ENCODE measurements at regions not wholly inside any gene's neighbourhood (a gene's known extent, or its start where the extent isn't known, plus 50 kb on each side); places are given as distances from the start of the nearest gene placed in this dataset.

DNA sequence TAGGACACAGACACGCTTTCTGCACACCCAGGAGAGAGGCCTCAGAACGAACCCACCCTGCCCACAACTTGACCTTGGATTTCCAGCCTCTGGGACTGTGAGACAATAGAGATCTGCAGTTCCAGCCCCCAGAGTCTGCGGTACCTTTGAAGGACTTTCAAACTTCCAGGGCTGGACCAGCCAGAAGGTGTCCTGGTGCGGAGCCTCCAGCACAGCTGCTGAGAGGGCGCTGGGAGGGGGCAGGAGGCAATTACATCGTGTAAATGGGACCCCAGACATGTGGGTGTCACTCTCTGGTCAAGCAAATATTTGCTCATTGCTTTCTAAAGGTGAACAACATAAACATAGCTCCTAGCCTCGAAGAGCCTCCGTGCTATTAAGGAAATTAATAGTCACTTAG, 58.7 kb upstream of the ACTRT2 start:
- ChIA-PET CTCF (no interaction called here), POLR2A (no interaction called here)
- peaks cover 0 to 20% of the 10 kb centered on the region in 2 experiments for H3K27me3 ChIP-seq (replicated peaks in 1 of 2; ENCODE audit: control insufficient read depth in 2 of 2, extremely low read depth in 1 of 2, insufficient read depth in 2 of 2, low read length in 1 of 2)
- 96% methylated on average over 3 of the region's 8 CpGs for WGBS (ENCODE audit: insufficient coverage)
- no peaks in the 10 kb centered on the region for H3K36me3 Mint-ChIP-seq
- no peaks in the 10 kb centered on the region for H3K9me3 ChIP-seq
- peaks cover 2 to 4% (median 4%) of the 10 kb centered on the region in 3 donors for H3K9me3 Mint-ChIP-seq
- no peak for DNase-seq
- H3K27ac ChIP-seq (ENCODE audit: low read length), result no peak overlapping the region
- H3K27me3 Mint-ChIP-seq, result peaks cover 1 to 4% of the 10 kb centered on the region in 2 donors
- H3K4me1 Mint-ChIP-seq, result no peaks in the 10 kb centered on the region
- no peaks in the 10 kb centered on the region for H3K4me1 ChIP-seq (ENCODE audit: control insufficient read depth in 1 of 2, extremely low read depth in 1 of 2, insufficient read depth in 2 of 2, low read length in 2 of 2)
- no peak overlapping the region for H3K27ac Mint-ChIP-seq
- no peak for ATAC-seq (replicated peaks in 1 of 4)
- no peak overlapping the region for H3K4me3 Mint-ChIP-seq
- no peak overlapping the region for H3K4me3 ChIP-seq (ENCODE audit: control insufficient read depth in 1 of 2, extremely low read depth in 1 of 2, low read length in 1 of 2)
- H3K36me3 ChIP-seq (ENCODE audit: control insufficient read depth in 2 of 2, extremely low read depth in 1 of 2, insufficient read depth in 1 of 2, low read length in 1 of 2), result no peaks in the 10 kb centered on the region

- POLR2A ChIA-PET, result no interaction called here
- CTCF ChIA-PET, result no interaction called here
- Histone ChIP-seq H3K4me1 (ENCODE audit: control insufficient read depth in 1 of 2, extremely low read depth in 1 of 2, insufficient read depth in 2 of 2, low read length in 2 of 2) (no peaks in the 10 kb centered on the region), H3K27ac (ENCODE audit: low read length) (no peak overlapping the region), H3K27me3 (replicated peaks in 1 of 2; ENCODE audit: control insufficient read depth in 2 of 2, extremely low read depth in 1 of 2, insufficient read depth in 2 of 2, low read length in 1 of 2) (peaks cover 0 to 20% of the 10 kb centered on the region in 2 experiments), H3K4me3 (ENCODE audit: control insufficient read depth in 1 of 2, extremely low read depth in 1 of 2, low read length in 1 of 2) (no peak overlapping the region), H3K36me3 (ENCODE audit: control insufficient read depth in 2 of 2, extremely low read depth in 1 of 2, insufficient read depth in 1 of 2, low read length in 1 of 2) (no peaks in the 10 kb centered on the region), H3K9me3 (no peaks in the 10 kb centered on the region)
- WGBS (ENCODE audit: insufficient coverage), result 90% methylated on average over 5 of the region's 13 CpGs
- no peaks in the 10 kb centered on the region for H3K4me1 Mint-ChIP-seq
- no peaks in the 10 kb centered on the region for H3K36me3 Mint-ChIP-seq
- no peak overlapping the region for H3K4me3 Mint-ChIP-seq
- H3K9me3 Mint-ChIP-seq, result peaks cover 0 to under 1% (median 0%) of the 10 kb centered on the region in 3 donors
- peaks cover 1 to 4% of the 10 kb centered on the region in 2 donors for H3K27me3 Mint-ChIP-seq
- H3K27ac Mint-ChIP-seq, result no peak overlapping the region
- ATAC-seq (replicated peaks in 1 of 4) (no peak), DNase-seq (no peak)
Measured at GRCh38 chr1:2962946-2963345, 58.3 kb upstream of the ACTRT2 start.

- Mint-ChIP-seq H3K4me1 (no peaks in the 10 kb centered on the region), H3K27me3 (peaks cover 0 to 11% of the 10 kb centered on the region in 2 donors), H3K4me3 (no peak overlapping the region), H3K27ac (no peak overlapping the region), H3K36me3 (no peaks in the 10 kb centered on the region), H3K9me3 (no peaks in the 10 kb centered on the region)
- no peak for ATAC-seq (replicated peaks in 1 of 4)
- no peak overlapping the region for H3K4me3 ChIP-seq (ENCODE audit: control insufficient read depth in 1 of 2, extremely low read depth in 1 of 2, low read length in 1 of 2)
- CTCF ChIA-PET, result no interaction called here
- H3K9me3 ChIP-seq, result no peaks in the 10 kb centered on the region
- WGBS (ENCODE audit: insufficient coverage), result 82% methylated on average over 4 of the region's 4 CpGs
- no peaks in the 10 kb centered on the region for H3K4me1 ChIP-seq (ENCODE audit: control insufficient read depth in 1 of 2, extremely low read depth in 1 of 2, insufficient read depth in 2 of 2, low read length in 2 of 2)
- H3K27ac ChIP-seq (ENCODE audit: low read length), result no peak overlapping the region
- POLR2A ChIA-PET, result no interaction called here
- H3K36me3 ChIP-seq (ENCODE audit: control insufficient read depth in 2 of 2, extremely low read depth in 1 of 2, insufficient read depth in 1 of 2, low read length in 1 of 2), result no peaks in the 10 kb centered on the region
- no peak for DNase-seq
- H3K27me3 ChIP-seq (replicated peaks in 1 of 2; ENCODE audit: control insufficient read depth in 2 of 2, extremely low read depth in 1 of 2, insufficient read depth in 2 of 2, low read length in 1 of 2), result peaks cover 0 to 28% of the 10 kb centered on the region in 2 experiments
Measured at GRCh38 chr1:2965676-2966075, 55.6 kb upstream of the ACTRT2 start.

GRCh38 chr1:2966449-2967328, 54.6 kb upstream of the ACTRT2 start:
- Histone ChIP-seq H3K36me3 (ENCODE audit: control insufficient read depth in 2 of 2, extremely low read depth in 1 of 2, insufficient read depth in 1 of 2, low read length in 1 of 2) (no peaks in the 10 kb centered on the region), H3K4me3 (ENCODE audit: control insufficient read depth in 1 of 2, extremely low read depth in 1 of 2, low read length in 1 of 2) (no peak overlapping the region), H3K27ac (ENCODE audit: low read length) (no peak overlapping the region), H3K9me3 (no peaks in the 10 kb centered on the region), H3K4me1 (ENCODE audit: control insufficient read depth in 1 of 2, extremely low read depth in 1 of 2, insufficient read depth in 2 of 2, low read length in 2 of 2) (no peaks in the 10 kb centered on the region), H3K27me3 (replicated peaks in 1 of 2; ENCODE audit: control insufficient read depth in 2 of 2, extremely low read depth in 1 of 2, insufficient read depth in 2 of 2, low read length in 1 of 2) (peaks cover 0 to 28% of the 10 kb centered on the region in 2 experiments)
- Mint-ChIP-seq H3K4me1 (no peaks in the 10 kb centered on the region), H3K36me3 (no peaks in the 10 kb centered on the region), H3K27ac (no peak overlapping the region), H3K9me3 (no peaks in the 10 kb centered on the region), H3K27me3 (peaks cover 0 to 16% of the 10 kb centered on the region in 2 donors), H3K4me3 (no peak overlapping the region)
- POLR2A ChIA-PET, result no interaction called here
- ATAC-seq (replicated peaks in 1 of 4) (no peak), DNase-seq (no peak)
- CTCF ChIA-PET, result no interaction called here
- WGBS (ENCODE audit: insufficient coverage), result 83% methylated on average over 16 of the region's 25 CpGs

DNA sequence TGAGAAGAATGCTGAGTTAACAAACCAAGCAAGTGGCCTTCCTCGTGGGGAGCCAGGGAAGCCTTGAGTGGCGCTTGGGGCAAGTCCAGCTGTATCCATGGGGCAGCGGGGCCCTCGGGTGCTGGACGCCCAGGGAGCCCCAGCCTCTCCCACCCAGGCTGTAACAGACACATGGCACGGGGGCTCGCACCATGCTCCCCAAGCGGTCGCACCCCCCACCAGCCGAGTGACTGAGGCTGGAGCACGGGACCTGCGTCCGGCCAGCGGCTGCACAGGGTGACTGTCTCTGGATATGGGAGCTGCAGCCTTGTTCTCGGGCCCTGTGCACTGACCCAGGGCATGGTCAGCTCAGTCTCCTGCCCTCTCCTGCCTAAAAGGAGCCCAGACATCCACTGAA, 53.9 kb upstream of the ACTRT2 start:
- CTCF ChIA-PET, result no interaction called here

DNA sequence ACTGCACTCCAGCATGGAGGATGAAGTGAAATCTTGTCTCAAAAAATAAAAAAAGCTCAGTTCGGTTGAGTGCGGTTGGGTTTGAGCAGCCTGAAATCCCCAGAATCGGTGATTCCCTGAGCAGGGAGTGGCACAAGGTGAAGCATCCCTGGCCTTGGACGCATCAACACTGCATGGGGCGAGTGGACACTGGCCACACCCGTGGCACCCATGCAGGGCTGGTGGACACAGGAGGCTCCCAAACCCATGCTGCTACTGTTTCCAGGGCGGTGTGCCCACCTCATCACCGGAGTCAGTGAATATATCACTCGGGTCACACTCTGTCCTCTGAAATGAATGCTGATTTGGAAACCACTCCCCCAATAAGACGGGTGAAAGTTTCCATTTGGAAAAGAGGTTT, 53.4 kb upstream of the ACTRT2 start:
- no peak overlapping the region for H3K27ac ChIP-seq (ENCODE audit: low read length)
- Mint-ChIP-seq H3K4me1 (peaks cover 0 to 2% (median 1%) of the 10 kb centered on the region in 3 donors), H3K4me3 (no peak overlapping the region), H3K9me3 (no peaks in the 10 kb centered on the region), H3K27me3 (peaks cover 3 to 20% of the 10 kb centered on the region in 2 donors), H3K36me3 (no peaks in the 10 kb centered on the region), H3K27ac (no peak overlapping the region)
- no peak overlapping the region for H3K4me3 ChIP-seq (ENCODE audit: control insufficient read depth in 1 of 2, extremely low read depth in 1 of 2, low read length in 1 of 2)
- ATAC-seq (replicated peaks in 1 of 4) (no peak), DNase-seq (no peak)
- H3K9me3 ChIP-seq, result no peaks in the 10 kb centered on the region
- POLR2A ChIA-PET, result no interaction called here
- peaks cover 0 to 33% of the 10 kb centered on the region in 2 experiments for H3K27me3 ChIP-seq (replicated peaks in 1 of 2; ENCODE audit: control insufficient read depth in 2 of 2, extremely low read depth in 1 of 2, insufficient read depth in 2 of 2, low read length in 1 of 2)
- peaks cover 0 to 2% of the 10 kb centered on the region in 2 experiments for H3K4me1 ChIP-seq (ENCODE audit: control insufficient read depth in 1 of 2, extremely low read depth in 1 of 2, insufficient read depth in 2 of 2, low read length in 2 of 2)
- H3K36me3 ChIP-seq (ENCODE audit: control insufficient read depth in 2 of 2, extremely low read depth in 1 of 2, insufficient read depth in 1 of 2, low read length in 1 of 2), result no peaks in the 10 kb centered on the region
- CTCF ChIA-PET, result no interaction called here
- WGBS (ENCODE audit: insufficient coverage), result 83% methylated on average over 6 of the region's 10 CpGs

More for the DNA sequence above, 53.9 kb upstream of the ACTRT2 start:
- no peaks in the 10 kb centered on the region for H3K4me1 ChIP-seq (ENCODE audit: control insufficient read depth in 1 of 2, extremely low read depth in 1 of 2, insufficient read depth in 2 of 2, low read length in 2 of 2)
- H3K27me3 Mint-ChIP-seq, result peaks cover 0 to 15% of the 10 kb centered on the region in 2 donors
- H3K36me3 ChIP-seq (ENCODE audit: control insufficient read depth in 2 of 2, extremely low read depth in 1 of 2, insufficient read depth in 1 of 2, low read length in 1 of 2), result no peaks in the 10 kb centered on the region
- H3K4me1 Mint-ChIP-seq, result no peaks in the 10 kb centered on the region
- WGBS (ENCODE audit: insufficient coverage), result 93% methylated on average over 14 of the region's 15 CpGs
- ATAC-seq (replicated peaks in 1 of 4) (no peak), DNase-seq (no peak)
- H3K27ac Mint-ChIP-seq, result no peak overlapping the region
- no peak overlapping the region for H3K4me3 ChIP-seq (ENCODE audit: control insufficient read depth in 1 of 2, extremely low read depth in 1 of 2, low read length in 1 of 2)
- H3K27ac ChIP-seq (ENCODE audit: low read length), result no peak overlapping the region
- no peaks in the 10 kb centered on the region for H3K9me3 Mint-ChIP-seq
- peaks cover 0 to 28% of the 10 kb centered on the region in 2 experiments for H3K27me3 ChIP-seq (replicated peaks in 1 of 2; ENCODE audit: control insufficient read depth in 2 of 2, extremely low read depth in 1 of 2, insufficient read depth in 2 of 2, low read length in 1 of 2)
- H3K9me3 ChIP-seq, result no peaks in the 10 kb centered on the region
- H3K36me3 Mint-ChIP-seq, result no peaks in the 10 kb centered on the region
- no peak overlapping the region for H3K4me3 Mint-ChIP-seq
- POLR2A ChIA-PET, result no interaction called here
